NCI-H510A treated with DMSO at 0.1 percent for 48 hours (cell line): ENCODE measurements at regions not wholly inside any gene's neighbourhood (a gene's known extent, or its start where the extent isn't known, plus 50 kb on each side); places are given as distances from the start of the nearest gene placed in this dataset.

ENCODE experiments used
- DNase-seq: peaks from one replicate; lab custom pipeline; 2025; lab: John Stamatoyannopoulos, UW

- DNase-seq: no peak
These were observed 52.8 kb upstream of the VWDE start for GRCh38 chr7:12456506-12456905.

- DNase-seq: peak; percentile 58
These were observed 55.0 kb upstream of the VWDE start for GRCh38 chr7:12458520-12459131.

DNA sequence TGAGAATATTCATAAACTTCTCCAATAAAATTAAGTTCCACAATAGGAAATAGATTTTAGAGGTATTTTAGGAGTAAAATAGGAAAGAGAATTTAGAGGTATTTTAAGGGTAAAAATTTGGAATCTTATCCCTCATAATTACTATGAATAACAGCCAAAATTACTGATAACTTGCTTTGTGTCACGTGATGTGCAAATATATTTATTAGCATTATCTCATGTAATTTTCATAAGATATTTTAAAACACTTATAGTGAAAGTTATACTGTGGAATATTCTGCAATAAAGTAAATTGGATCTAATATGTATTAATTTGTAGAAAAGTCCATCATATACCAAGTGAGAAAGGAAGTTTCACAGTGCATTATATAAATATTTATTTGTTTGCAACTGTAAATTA is 64.2 kb upstream of the VWDE start:
- DNase-seq: no peak

DNA sequence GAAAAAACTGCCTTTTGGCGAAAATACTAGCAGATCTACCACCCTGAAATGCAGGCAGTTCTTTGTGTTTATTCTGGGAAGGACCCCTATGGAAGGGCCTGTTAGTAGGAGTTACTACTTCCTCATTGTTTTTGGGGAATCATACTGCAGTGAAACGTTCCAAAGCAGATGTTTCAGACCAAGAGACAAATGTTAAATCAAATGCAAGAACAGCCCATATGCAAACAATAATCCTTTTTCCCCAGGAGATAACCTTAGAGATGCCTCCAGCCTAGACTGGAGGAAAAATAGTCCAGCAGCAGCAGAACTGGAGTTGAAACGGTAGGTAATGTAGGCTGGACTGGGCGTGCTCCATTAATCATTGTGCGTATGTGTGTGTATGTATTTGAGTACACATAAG is 65.9 kb upstream of the VWDE start:
- DNase-seq: no peak

GRCh38 chr7:12470930-12471329 is 67.3 kb upstream of the VWDE start:
- no peak for DNase-seq

- no peak for DNase-seq
These were observed 70.4 kb upstream of the VWDE start for GRCh38 chr7:12474035-12474434.

DNA sequence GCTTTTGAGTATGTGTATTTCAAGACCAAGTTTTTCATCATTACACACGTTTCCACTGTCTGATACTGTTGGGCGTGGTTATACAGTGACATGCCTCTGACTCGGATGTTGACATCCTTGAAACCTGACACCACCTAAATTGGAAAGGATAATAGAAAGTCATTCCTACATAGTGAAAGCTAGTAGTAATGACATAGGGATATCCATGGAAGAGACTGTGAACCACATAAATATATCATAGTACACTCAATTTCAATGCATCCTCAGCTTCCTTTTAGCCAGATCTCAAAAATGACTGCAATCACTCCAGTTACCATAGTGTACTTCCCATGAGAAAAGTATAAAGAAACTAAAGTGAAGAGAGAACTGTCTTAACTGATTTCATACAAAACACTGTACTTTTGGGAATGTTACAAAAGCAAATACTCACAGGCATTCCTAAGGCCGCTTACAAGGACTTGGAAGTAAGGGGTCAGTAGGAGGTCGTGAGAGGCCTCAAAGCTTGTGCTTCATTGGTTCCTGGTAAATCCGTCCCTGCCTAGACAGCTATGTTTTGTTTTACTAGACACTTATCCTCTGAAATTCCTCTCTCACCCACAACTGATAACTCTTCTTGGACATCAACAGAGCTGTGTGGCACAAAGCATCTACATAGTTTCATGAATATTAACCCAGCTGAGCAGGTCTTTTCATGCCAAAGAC is 71.8 kb upstream of the VWDE start:
- peak; percentile 18 for DNase-seq

DNA sequence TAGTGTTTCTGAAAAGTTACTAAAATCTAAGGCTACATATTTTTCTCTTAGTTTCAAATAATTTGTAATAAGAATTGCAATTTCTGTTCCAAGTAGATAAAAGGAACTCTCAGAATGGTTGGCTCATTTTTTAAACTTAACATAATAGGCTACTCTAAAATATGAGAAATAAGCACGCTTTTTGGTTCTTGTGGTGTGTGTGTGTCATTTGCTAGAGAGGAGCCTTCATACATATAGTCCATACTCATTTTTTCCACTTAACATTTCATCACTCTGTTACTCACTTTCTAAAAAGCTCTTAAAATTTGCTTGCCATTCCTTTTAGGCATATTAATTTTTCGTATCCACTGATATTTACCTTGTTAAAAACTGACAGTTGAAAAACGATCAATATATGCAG is 74.0 kb upstream of the VWDE start:
- DNase-seq: no peak

DNA sequence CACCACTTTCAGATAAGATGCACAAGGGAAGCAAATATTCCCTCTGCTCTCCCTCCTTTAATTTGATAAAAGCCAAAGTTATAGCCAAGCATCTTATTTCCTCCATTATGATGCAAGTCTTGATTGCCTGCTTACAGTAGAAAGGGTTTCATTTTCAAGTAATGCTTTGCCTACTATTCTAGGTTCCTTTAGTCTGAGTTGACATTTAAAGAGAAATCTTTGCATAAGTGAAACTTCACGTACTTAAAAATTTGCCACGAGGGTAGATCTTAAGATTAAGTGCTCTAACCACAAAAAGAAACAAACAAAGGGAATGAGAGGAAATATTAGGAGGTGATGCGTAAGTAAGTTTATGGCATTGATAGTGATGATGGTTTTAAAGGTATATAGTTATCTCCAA is 78.1 kb upstream of the VWDE start:
- no peak for DNase-seq

- no peak for DNase-seq
These were observed 82.2 kb upstream of the VWDE start for GRCh38 chr7:12485845-12486244.

- no peak for DNase-seq
These were observed 82.2 kb upstream of the SCIN start for GRCh38 chr7:12488341-12488740.

DNA sequence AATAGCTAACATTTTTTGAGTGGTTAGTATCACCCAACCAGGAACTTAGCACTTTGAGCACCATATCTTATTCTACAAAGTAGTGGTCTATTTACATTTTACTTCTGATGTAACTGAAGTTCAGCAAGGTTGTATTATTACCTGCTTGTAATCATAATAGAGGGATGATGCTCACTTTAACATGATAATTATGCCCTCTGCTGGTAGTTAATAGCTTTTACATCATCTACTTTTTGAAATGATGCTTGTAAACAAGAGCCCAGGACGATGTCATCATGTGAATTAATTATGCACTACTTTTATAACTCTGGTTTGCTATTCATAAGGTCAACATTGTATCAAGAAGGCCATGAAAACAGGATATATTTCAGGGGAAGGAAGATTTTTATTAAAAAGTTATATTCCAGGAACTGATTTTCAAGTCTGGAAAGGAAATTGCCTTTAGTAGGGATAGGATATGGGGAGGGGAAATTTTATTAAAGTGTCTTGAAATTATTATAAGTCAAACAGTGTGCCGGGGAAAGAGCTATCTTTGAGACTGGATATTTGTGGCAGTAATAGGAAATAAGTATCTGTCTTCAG is 80.3 kb upstream of the SCIN start:
- peak; percentile 87 for DNase-seq

DNA sequence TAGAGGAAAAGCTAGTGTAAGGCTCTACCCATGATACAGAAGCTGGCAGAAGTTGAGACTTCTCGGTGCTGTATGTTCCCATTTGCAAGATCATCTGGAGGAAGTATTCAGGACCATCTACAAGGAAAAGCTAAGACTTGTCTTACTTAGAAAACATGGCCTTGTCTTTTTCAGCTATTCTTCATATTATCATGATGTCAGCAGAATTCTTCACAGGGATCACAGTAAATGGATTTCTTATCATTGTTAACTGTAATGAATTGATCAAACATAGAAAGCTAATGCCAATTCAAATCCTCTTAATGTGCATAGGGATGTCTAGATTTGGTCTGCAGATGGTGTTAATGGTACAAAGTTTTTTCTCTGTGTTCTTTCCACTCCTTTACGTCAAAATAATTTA is 79.6 kb upstream of the SCIN start:
- no peak for DNase-seq

DNA sequence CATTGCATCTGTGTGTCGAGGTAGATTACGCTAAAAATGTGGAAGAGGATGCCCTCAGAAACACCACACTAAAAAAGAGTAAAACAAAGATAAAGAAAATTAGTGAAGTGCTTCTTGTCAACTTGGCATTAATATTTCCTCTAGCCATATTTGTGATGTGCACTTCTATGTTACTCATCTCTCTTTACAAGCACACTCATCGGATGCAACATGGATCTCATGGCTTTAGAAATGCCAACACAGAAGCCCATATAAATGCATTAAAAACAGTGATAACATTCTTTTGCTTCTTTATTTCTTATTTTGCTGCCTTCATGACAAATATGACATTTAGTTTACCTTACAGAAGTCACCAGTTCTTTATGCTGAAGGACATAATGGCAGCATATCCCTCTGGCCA is 79.0 kb upstream of the SCIN start:
- no peak for DNase-seq

GRCh38 chr7:12493407-12493806 is 77.1 kb upstream of the SCIN start:
- no peak for DNase-seq

DNA sequence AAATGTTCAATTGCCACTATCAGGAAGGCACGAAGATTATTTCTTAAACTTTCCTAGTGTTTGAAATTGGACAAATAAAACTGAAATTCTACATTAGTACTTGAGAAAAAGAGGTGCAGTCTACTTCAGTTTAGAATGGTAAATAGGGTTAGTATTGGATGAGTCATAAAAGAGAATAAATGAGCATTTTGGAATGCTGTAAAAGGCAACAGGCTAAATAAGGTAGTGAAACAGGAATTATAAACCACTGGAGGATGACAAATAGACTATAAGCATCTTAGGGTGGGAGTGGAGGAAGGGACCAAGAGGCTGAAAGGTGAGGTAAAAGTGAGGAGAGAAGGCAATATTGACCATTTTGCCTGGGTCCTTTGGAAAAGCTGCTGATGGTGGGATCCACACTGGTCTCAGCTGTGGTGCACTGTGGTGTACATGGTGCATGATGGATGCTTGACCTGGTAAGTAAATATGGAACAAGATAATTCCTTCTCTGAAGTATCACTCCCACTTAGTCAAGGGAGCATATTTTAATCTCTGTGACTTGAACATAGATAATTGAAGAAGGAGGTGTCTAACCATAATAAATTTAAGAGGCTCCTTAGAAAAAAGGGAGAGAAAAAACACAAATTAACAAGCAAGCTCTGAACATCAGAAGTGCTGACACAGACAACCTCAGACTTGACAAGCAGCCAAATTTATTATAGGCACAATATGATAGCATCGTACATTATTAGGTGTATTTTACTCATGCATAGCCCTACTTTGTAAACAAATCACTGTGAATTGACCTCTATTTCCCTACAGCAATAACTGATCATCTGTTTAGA is 76.4 kb upstream of the SCIN start:
- DNase-seq: no peak

- no peak for DNase-seq
These were observed 75.9 kb upstream of the SCIN start for GRCh38 chr7:12494687-12495024.

DNA sequence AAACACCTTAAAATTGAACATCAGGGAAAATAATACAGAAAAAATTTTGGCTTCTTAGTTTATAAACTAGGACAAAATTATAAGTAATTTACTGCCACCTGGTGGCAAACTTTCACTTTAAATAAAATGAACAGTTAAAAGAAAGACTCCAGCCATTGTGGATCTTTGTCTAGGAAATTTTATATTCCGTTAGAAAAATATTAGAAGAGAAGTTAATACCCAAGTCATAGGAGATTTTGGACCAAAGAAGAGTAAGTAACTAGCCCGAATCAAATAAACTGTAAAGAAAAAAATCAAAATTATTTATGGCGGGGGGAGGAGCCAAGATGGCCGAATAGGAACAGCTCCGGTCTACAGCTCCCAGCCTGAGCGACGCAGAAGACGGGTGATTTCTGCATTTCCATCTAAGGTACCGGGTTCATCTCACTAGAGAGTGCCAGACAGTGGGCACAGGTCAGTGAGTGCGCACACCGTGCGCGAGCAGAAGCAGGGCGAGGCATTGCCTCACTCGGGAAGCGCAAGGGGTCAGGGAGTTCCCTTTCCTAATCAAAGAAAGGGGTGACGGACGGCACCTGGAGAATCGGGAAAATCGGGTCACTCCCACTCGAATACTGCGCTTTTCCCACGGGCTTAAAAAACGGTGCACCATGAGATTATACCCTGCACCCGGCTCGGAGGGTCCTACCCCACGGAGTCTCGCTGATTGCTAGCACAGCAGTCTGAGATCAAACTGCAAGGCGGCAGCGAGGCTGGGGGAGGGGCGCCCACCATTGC is 73.4 kb upstream of the SCIN start:
- peak; percentile 76 for DNase-seq

GRCh38 chr7:12504149-12504548 is 66.4 kb upstream of the SCIN start:
- no peak for DNase-seq

DNA sequence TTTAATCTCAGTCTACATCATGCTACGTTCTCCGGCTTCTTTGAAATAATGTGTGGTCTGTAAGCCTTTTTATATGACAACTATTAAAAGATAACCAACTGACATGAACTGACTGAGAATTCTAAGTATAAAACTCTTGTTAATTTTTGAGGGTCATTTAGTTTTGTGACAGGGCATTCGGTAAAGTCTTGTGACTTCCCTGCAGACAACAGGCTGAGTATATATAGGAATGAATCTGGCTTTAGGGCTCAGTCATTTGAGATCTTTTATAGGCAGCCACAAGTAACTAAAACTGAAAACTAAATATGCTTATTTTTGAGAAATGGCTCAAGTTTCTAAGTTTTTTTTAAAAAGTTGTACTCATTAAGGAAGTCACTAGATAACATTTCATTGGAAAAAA is 62.5 kb upstream of the SCIN start:
- no peak for DNase-seq

GRCh38 chr7:12508554-12508953 is 62.0 kb upstream of the SCIN start:
- peak; percentile 17 for DNase-seq

DNA sequence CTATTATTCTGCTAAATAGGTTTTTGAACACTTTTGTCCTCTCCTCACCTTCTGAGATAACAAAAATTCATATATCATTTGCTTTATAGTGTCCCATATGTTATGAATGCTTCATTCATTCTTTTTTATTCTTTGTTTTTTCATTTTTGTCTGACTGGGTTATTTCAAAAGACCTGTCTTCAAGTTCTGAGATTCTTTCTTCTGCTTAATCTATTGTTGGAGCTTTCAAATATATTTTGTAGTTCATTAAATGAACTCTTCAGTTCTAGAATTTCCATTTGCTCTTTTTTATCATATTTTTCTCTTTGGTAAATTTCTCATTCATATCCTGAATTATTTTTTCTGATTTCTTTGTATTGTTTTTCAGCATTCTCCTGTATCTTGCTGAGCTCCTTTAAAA is 53.1 kb upstream of the SCIN start:
- DNase-seq: no peak
